Mesendoderm (in vitro differentiated cells): ENCODE measurements at regions not wholly inside any gene's neighbourhood (a gene's known extent, or its start where the extent isn't known, plus 50 kb on each side); places are given as distances from the start of the nearest gene placed in this dataset.
"Not testable (repeated sequence)": the region's sequence is repeated elsewhere in the genome, so short reads cannot be mapped to it uniquely, and the experiment has no call there.

ENCODE experiments used
- DNase-seq: peaks from one replicate; pipeline ENCODE4 v3.0.0; 2013
- H2AK5ac ChIP-seq: 2 replicates; pipeline ENCODE4 v1.6.1; 2013; ENCODE audit warnings: low read length, inconsistent platforms
- H2BK120ac ChIP-seq: 2 replicates; pipeline ENCODE4 v1.6.1; 2013; ENCODE audit warnings: low read depth, mild to moderate bottlenecking, low read length, moderate library complexity, mixed read lengths
- H2BK15ac ChIP-seq: replicated peaks from 2 replicates; pipeline ENCODE4 v1.6.1; 2013; ENCODE audit warnings: low read depth, mild to moderate bottlenecking, moderate library complexity
- H2BK5ac ChIP-seq: 2 replicates; pipeline ENCODE4 v1.6.1; 2013; ENCODE audit warnings: low read length, inconsistent platforms
- H3K18ac ChIP-seq: 2 replicates; pipeline ENCODE4 v1.6.1; 2013; ENCODE audit warnings: mild to moderate bottlenecking, low read length, mixed read lengths
- H3K23ac ChIP-seq: one replicate; pipeline ENCODE4 v1.6.1; 2013; ENCODE audit warnings: low read length
- H3K27ac ChIP-seq: 2 replicates; pipeline ENCODE4 v1.5.1; 2013; ENCODE audit warnings: low read depth, mild to moderate bottlenecking, inconsistent platforms, low read length, moderate library complexity
- H3K27me3 ChIP-seq: 2 replicates; pipeline ENCODE4 v1.6.1; 2013; ENCODE audit warnings: low read length, control low read depth, mild to moderate bottlenecking, inconsistent platforms; ENCODE audit not compliant: insufficient read depth, poor library complexity
- H3K36me3 ChIP-seq: 2 replicates; pipeline ENCODE4 v1.6.1; 2013; ENCODE audit warnings: low read length, inconsistent platforms; ENCODE audit not compliant: control insufficient read depth, insufficient read depth
- H3K4ac ChIP-seq: one replicate; pipeline ENCODE4 v1.6.1; 2013; ENCODE audit warnings: low read depth, mild to moderate bottlenecking, low read length, moderate library complexity
- H3K4me1 ChIP-seq: 2 replicates; pipeline ENCODE4 v1.6.1; 2013; ENCODE audit warnings: low read depth, low read length, inconsistent platforms; ENCODE audit not compliant: control insufficient read depth
- H3K4me2 ChIP-seq: 2 replicates; pipeline ENCODE4 v1.6.1; 2013; ENCODE audit warnings: low read length
- H3K4me3 ChIP-seq: 2 replicates; pipeline ENCODE4 v1.5.1; 2013; ENCODE audit warnings: mild to moderate bottlenecking, low read length
- H3K56ac ChIP-seq: one replicate; pipeline ENCODE4 v1.6.1; 2013; ENCODE audit warnings: low read length
- H3K79me1 ChIP-seq: 2 replicates; pipeline ENCODE4 v1.6.1; 2013; ENCODE audit warnings: low read length, inconsistent platforms
- H3K79me2 ChIP-seq: 2 replicates; pipeline ENCODE4 v1.6.1; 2013; ENCODE audit warnings: mild to moderate bottlenecking, low read length; ENCODE audit not compliant: control insufficient read depth, insufficient read depth
- H3K9ac ChIP-seq: 2 replicates; pipeline ENCODE4 v1.6.1; 2013; ENCODE audit warnings: low read length, inconsistent platforms
- H4K5ac ChIP-seq: one replicate; pipeline ENCODE4 v1.6.1; 2013; ENCODE audit warnings: low read length
- H4K8ac ChIP-seq: one replicate; pipeline ENCODE4 v1.6.1; 2013; ENCODE audit warnings: low read depth, mild to moderate bottlenecking, control low read depth, low read length, moderate library complexity
- WGBS: extraction: QIAGEN DNeasy Blood & Tissue Kit; methylation state at CpG from one replicate; pipeline ENCODE4 v1.1.7; 2013; ENCODE audit warnings: low lambda C conversion rate, missing lambda C conversion rate; ENCODE audit not compliant: insufficient coverage; ENCODE audit errors: extremely low coverage; 5-methylcytosine and 5-hydroxymethylcytosine counted together

DNA sequence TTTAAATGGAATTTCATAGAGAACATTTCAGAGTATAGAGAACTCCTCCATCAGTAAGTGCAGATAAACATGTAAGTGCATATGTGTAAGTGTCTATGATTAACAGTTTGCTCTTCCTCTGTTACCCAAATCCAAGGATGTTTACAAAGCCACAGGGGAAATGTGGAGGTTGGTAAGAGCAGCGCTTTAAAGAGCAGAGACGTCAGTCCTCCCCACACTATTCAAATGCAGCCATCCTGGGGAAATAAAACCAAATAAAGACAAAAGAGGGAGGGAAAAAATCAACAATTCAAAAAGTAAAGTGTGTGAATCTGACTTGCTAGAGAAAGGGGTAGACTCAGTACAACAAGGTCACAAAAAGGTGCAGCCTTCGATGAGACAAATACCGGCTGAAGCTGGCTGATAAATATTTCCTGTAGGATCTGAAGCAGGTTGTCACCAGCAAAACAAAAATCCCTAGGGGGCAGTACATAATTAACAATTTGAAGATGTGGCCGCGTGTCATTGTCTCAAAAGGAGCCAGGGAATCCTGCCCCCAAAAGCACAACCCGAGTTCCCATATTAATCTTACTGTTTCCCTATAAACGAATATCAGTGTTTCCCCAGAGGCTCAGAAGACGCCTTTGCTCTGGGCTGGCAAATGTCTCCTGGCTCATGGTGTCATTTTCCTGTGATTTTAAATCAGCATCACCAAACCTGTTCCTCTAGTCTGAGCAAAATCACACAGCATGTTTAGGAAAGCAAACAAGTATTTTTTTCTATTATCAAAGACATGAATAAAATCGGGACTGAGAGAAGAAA lies 216.5 kb downstream of the CDCA7 start:
- Histone ChIP-seq H4K8ac (no peak overlapping the region), H3K4ac (no peak overlapping the region), H3K79me1 (no peaks in the 10 kb centered on the region), H3K79me2 (no peaks in the 10 kb centered on the region), H2BK15ac (no peak overlapping the region), H2AK5ac (no peak overlapping the region), H3K9ac (peak overlapping the region; percentile 20), H2BK120ac (peak overlapping the region; percentile 9), H3K4me1 (no peaks in the 10 kb centered on the region), H2BK5ac (no peak overlapping the region), H3K36me3 (no peaks in the 10 kb centered on the region), H3K27me3 (no peaks in the 10 kb centered on the region), H3K56ac (no peak overlapping the region), H4K5ac (no peak overlapping the region), H3K27ac (no peak overlapping the region), H3K23ac (no peak overlapping the region), H3K18ac (no peak overlapping the region), H3K4me2 (peak overlapping the region; percentile 13), H3K4me3 (no peak overlapping the region)
- WGBS, result no CpG with 5 or more reads among the region's 10 CpGs
- peak; percentile 66 for DNase-seq

DNA sequence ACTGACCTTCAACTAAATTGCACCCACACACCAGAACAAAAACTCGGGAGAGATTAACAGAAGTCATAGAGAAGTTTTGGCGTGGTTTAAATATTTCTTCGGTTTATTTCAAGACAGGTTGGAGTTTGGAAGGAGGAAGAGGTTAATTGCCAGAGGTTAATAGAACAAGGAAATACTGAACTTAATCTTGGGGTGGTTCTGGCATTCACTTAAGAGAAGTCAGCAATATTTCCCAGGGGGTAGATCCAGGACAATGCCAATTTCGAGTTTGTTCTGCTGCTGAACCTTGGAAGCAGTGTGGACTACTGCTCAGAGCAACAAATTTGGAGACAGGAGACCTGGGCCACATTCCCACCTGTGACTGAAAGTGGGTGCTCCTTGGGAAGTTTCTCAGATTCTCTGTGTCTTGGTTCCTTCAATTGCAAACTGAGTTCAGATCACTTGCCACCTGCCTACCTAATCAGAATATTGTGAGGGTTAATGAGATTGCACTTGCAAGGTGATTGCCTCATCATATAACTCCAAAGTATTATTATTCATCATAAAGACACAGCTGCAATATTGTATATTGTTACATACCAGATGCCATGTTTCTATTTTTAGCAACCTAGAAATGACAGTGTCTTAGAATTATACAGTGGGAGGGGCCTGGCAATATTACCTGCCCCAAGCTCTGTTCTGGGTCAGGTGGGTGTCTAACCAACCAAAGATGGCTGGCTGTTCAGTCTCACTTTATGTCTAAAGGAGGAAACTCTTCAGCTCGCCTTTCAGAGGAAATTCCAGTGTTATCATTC lies 217.4 kb downstream of the CDCA7 start:
- Histone ChIP-seq H3K4me2 (no peak overlapping the region), H3K79me1 (no peaks in the 10 kb centered on the region), H2BK120ac (no peak overlapping the region), H3K18ac (no peak overlapping the region), H3K9ac (no peak overlapping the region), H4K8ac (no peak overlapping the region), H3K27ac (no peak overlapping the region), H3K23ac (no peak overlapping the region), H3K4ac (no peak overlapping the region), H3K36me3 (no peaks in the 10 kb centered on the region), H3K79me2 (no peaks in the 10 kb centered on the region), H3K56ac (no peak overlapping the region), H2AK5ac (no peak overlapping the region), H3K27me3 (no peaks in the 10 kb centered on the region), H3K4me3 (no peak overlapping the region), H4K5ac (no peak overlapping the region), H2BK15ac (no peak overlapping the region), H3K4me1 (no peaks in the 10 kb centered on the region), H2BK5ac (no peak overlapping the region)
- no CpG with 5 or more reads among the region's 5 CpGs for WGBS
- DNase-seq, result no peak

DNA sequence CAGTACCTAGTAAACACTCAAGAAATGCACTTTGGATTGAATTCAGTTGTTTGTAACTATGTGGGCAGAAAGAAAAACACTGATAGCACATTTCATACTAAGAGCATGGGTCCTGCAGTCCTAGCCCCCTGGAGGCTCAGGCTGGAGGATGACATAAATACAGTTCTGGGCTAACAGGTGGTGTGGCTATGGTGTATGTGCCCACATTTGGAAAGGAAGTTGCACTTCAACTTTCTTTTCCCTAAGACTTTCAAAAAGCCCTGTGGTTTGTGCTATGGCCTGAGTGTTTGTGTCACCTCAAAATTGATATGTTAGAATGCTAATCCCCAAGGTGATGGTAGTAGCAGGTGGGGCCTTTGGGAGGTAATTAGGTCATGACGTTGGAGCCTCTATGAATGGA lies 218.2 kb downstream of the CDCA7 start:
- Histone ChIP-seq H2BK120ac (no peak overlapping the region), H4K8ac (no peak overlapping the region), H3K4me3 (no peak overlapping the region), H2BK15ac (no peak overlapping the region), H3K36me3 (no peaks in the 10 kb centered on the region), H3K4me1 (no peaks in the 10 kb centered on the region), H2BK5ac (no peak overlapping the region), H3K79me1 (no peaks in the 10 kb centered on the region), H3K27me3 (no peaks in the 10 kb centered on the region), H3K9ac (no peak overlapping the region), H3K18ac (no peak overlapping the region), H4K5ac (no peak overlapping the region), H2AK5ac (no peak overlapping the region), H3K79me2 (no peaks in the 10 kb centered on the region), H3K4me2 (no peak overlapping the region), H3K56ac (no peak overlapping the region), H3K27ac (no peak overlapping the region), H3K4ac (no peak overlapping the region), H3K23ac (no peak overlapping the region)
- no peak for DNase-seq
- WGBS, result no CpG with 5 or more reads among the region's 1 CpG

DNA sequence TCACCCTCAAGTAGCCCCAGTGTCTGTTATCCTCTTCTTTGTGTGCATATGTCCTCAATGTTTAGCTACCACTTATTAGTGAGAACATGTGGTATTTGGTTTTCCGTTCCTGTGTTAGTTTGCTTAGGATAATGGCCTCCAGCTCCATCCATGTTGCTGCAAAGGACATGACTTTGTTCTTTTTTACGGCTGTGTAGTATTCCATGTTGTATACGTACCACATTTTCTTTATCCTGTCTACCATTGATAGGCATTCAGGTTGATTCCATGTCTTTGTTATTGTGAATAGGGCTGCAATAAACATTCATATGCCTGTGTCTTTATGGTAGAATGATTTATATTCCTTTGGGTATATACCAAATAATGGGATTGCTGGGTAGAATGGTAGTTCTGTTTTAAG lies 219.1 kb downstream of the CDCA7 start:
- H3K4ac ChIP-seq, H3K18ac ChIP-seq, H3K79me1 ChIP-seq, H3K27me3 ChIP-seq, H3K23ac ChIP-seq, H3K27ac ChIP-seq, H3K4me1 ChIP-seq, H3K36me3 ChIP-seq, H3K79me2 ChIP-seq, H3K56ac ChIP-seq, H3K4me2 ChIP-seq, H3K4me3 ChIP-seq, H2BK120ac ChIP-seq, H3K9ac ChIP-seq, H2BK5ac ChIP-seq, H2BK15ac ChIP-seq, DNase-seq, H4K8ac ChIP-seq, H2AK5ac ChIP-seq, H4K5ac ChIP-seq: not testable (repeated sequence)
- no CpG with 5 or more reads among the region's 3 CpGs for WGBS

DNA sequence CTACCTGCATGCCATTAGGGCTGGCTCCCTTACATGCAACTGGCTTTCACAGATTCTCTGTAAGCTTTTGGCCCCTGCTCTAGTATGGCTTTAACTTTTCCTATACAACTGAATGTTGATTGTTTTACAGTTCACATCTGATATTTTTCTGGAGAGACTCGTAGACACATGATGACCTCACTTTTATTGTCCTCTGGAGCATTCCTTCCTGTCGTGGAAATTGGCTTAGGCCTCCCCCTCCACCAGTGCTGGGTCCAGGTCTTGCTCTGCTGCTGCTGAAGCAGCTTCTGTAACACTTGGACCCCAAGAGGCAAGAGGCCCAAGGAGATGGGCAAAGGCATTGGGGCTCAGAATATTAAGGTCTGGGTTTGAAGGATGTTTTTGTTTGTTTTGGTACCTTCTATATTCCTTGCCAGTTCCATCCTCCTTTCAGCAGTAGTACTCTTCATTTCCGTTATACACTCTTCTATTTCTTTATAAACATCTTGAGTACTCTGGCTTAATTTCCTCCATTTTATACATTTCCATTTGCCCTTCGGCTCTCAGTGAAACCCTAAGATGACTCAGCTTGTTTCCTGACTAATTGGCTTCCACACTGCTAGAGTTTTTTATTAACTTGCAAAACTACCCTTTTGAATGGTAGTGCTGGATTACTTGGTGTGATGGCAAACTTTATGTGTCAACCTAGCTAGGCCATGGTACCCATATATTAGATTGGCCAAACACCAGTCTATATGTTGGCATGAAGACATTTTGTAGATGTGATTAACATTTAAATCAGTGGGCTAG lies 219.8 kb downstream of the CDCA7 start:
- Histone ChIP-seq H3K4ac (no peak overlapping the region), H3K23ac (no peak overlapping the region), H3K9ac (no peak overlapping the region), H3K27me3 (no peaks in the 10 kb centered on the region), H3K18ac (no peak overlapping the region), H2AK5ac (no peak overlapping the region), H2BK5ac (no peak overlapping the region), H3K56ac (no peak overlapping the region), H3K79me2 (no peaks in the 10 kb centered on the region), H3K36me3 (no peaks in the 10 kb centered on the region), H2BK120ac (no peak overlapping the region), H3K79me1 (no peaks in the 10 kb centered on the region), H3K4me1 (no peaks in the 10 kb centered on the region), H2BK15ac (no peak overlapping the region), H3K4me2 (no peak overlapping the region), H4K5ac (no peak overlapping the region), H3K27ac (no peak overlapping the region), H3K4me3 (no peak overlapping the region), H4K8ac (no peak overlapping the region)
- no CpG with 5 or more reads among the region's 4 CpGs for WGBS
- DNase-seq, result no peak
